Stimulated activated naive CD4-positive, alpha-beta T cell treated with Interleukin-2 at 50 U/mL for 16 hours (primary cell): ENCODE measurements at regions not wholly inside any gene's neighbourhood (a gene's known extent, or its start where the extent isn't known, plus 50 kb on each side); places are given as distances from the start of the nearest gene placed in this dataset.

Experiments
- DNase-seq: peaks from one replicate; lab custom pipeline; 2025; lab: John Stamatoyannopoulos, UW

GRCh38 chrX:5536261-5536660 is 692.4 kb downstream of the NLGN4X start:
- DNase-seq = no peak

GRCh38 chrX:5528057-5528456 is 700.6 kb downstream of the NLGN4X start:
- no peak for DNase-seq

GRCh38 chrX:5526191-5526590 is 702.5 kb downstream of the NLGN4X start:
- no peak for DNase-seq

GRCh38 chrX:5490786-5491563 is 737.7 kb downstream of the NLGN4X start:
- no peak for DNase-seq

- DNase-seq = no peak
These were observed 754.4 kb downstream of the NLGN4X start for GRCh38 chrX:5474282-5474681.

GRCh38 chrX:5458300-5458842 is 770.3 kb downstream of the NLGN4X start:
- DNase-seq = no peak

GRCh38 chrX:5449323-5449722 is 779.3 kb downstream of the NLGN4X start:
- no peak for DNase-seq

GRCh38 chrX:5431823-5432222 is 796.8 kb downstream of the NLGN4X start:
- no peak for DNase-seq

GRCh38 chrX:5425119-5425518 is 803.5 kb downstream of the NLGN4X start:
- no peak for DNase-seq

- no peak for DNase-seq
These were observed 811.3 kb downstream of the NLGN4X start for GRCh38 chrX:5417381-5417780.

- DNase-seq = no peak
These were observed 812.9 kb downstream of the NLGN4X start for GRCh38 chrX:5415738-5416137.

- no peak for DNase-seq
These were observed 819.6 kb downstream of the NLGN4X start for GRCh38 chrX:5409106-5409505.

- DNase-seq = no peak
These were observed 826.2 kb downstream of the NLGN4X start for GRCh38 chrX:5402461-5402860.

- no peak for DNase-seq
These were observed 829.3 kb downstream of the NLGN4X start for GRCh38 chrX:5399403-5399802.

- no peak for DNase-seq
These were observed 831.3 kb downstream of the NLGN4X start for GRCh38 chrX:5397409-5397808.

GRCh38 chrX:5390376-5390775 is 838.3 kb downstream of the NLGN4X start:
- no peak for DNase-seq

GRCh38 chrX:5388087-5388486 is 840.6 kb downstream of the NLGN4X start:
- no peak for DNase-seq

- no peak for DNase-seq
These were observed 848.2 kb downstream of the NLGN4X start for GRCh38 chrX:5380426-5380825.

- no peak for DNase-seq
These were observed 886.8 kb downstream of the NLGN4X start for GRCh38 chrX:5341902-5342301.

- no peak for DNase-seq
These were observed 891.5 kb downstream of the NLGN4X start for GRCh38 chrX:5337160-5337559.

- no peak for DNase-seq
These were observed 904.1 kb downstream of the NLGN4X start for GRCh38 chrX:5324546-5324945.

- no peak for DNase-seq
These were observed 914.5 kb downstream of the NLGN4X start for GRCh38 chrX:5314148-5314547.

GRCh38 chrX:5307416-5307815 is 921.3 kb downstream of the NLGN4X start:
- no peak for DNase-seq

- DNase-seq = no peak
These were observed 922.0 kb downstream of the NLGN4X start for GRCh38 chrX:5306654-5307121.
